IPS-NIHi7 (cell line): ENCODE measurements at regions not wholly inside any gene's neighbourhood (a gene's known extent, or its start where the extent isn't known, plus 50 kb on each side); places are given as distances from the start of the nearest gene placed in this dataset.
"Not testable (repeated sequence)": the region's sequence is repeated elsewhere in the genome, so short reads cannot be mapped to it uniquely, and the experiment has no call there.

ENCODE experiments used
- DNase-seq: peaks from one replicate; pipeline ENCODE4 v3.0.0; 2012; ENCODE audit warnings: mixed read lengths; ENCODE audit errors: extremely low spot score

- peak; percentile 76 for DNase-seq
These were observed 222.8 kb downstream of the LY86 start for GRCh38 chr6:6811128-6812009.

- no peak for DNase-seq
These were observed 223.9 kb downstream of the LY86 start for GRCh38 chr6:6812427-6812826.

- no peak for DNase-seq
These were observed 227.2 kb downstream of the LY86 start for GRCh38 chr6:6815732-6816131.

GRCh38 chr6:6816716-6817115 is 228.2 kb downstream of the LY86 start:
- DNase-seq, result no peak

GRCh38 chr6:6818078-6818639 is 229.6 kb downstream of the LY86 start:
- DNase-seq, result no peak

GRCh38 chr6:6820641-6821238 is 232.2 kb downstream of the LY86 start:
- DNase-seq, result peak; percentile 66

GRCh38 chr6:6821639-6822261 is 233.2 kb downstream of the LY86 start:
- no peak for DNase-seq

- no peak for DNase-seq
These were observed 234.5 kb downstream of the LY86 start for GRCh38 chr6:6823030-6823429.

- no peak for DNase-seq
These were observed 235.2 kb downstream of the LY86 start for GRCh38 chr6:6823568-6824224.

- DNase-seq, result no peak
These were observed 235.9 kb downstream of the LY86 start for GRCh38 chr6:6824381-6824780.

GRCh38 chr6:6825193-6825784 is 236.8 kb downstream of the LY86 start:
- DNase-seq, result no peak

- DNase-seq, result no peak
These were observed 237.8 kb downstream of the LY86 start for GRCh38 chr6:6826095-6826901.

- DNase-seq, result no peak
These were observed 238.4 kb downstream of the LY86 start for GRCh38 chr6:6826961-6827360.

GRCh38 chr6:6829872-6830685 is 241.6 kb downstream of the LY86 start:
- DNase-seq, result no peak

GRCh38 chr6:6830686-6831063 is 242.2 kb downstream of the LY86 start:
- not testable (repeated sequence) for DNase-seq

- DNase-seq, result no peak
These were observed 243.9 kb downstream of the LY86 start for GRCh38 chr6:6832439-6832838.

GRCh38 chr6:6834356-6835222 is 246.1 kb downstream of the LY86 start:
- DNase-seq, result no peak

- no peak for DNase-seq
These were observed 246.6 kb downstream of the LY86 start for GRCh38 chr6:6835223-6835503.
